ENCODE measurements at regions not wholly inside any gene's neighbourhood (a gene's known extent, or its start where the extent isn't known, plus 50 kb on each side); places are given as distances from the start of the nearest gene placed in this dataset.

DNA sequence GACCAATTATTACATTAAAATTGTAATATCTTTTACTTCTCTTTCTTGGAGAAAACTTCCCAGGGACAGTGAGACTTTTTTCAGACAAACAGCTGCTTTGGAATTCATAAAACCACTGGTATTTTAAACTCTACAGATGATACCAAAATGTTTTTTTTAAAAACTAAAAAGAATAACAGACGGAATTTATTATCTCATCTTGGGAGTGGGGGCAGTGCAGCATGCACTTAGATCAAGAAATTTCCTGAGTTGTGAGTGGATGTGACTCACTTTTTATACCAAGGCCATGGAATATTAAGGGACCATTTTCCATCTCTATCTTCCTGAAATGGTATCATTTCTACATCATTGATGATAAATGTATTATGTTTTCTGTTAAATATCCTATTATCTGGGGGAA, 422.8 kb upstream of the HNRNPA3 start:
- TF ChIP-seq CTCF (conservative IDR thresholded peaks at IDR 0.05; ENCODE audit: low read depth, low read length): no peak
- no peak for TF ChIP-seq EZH2 (IDR thresholded peaks at IDR 0.05; ENCODE audit: borderline replicate concordance, low read depth, low read length, poor library complexity, severe bottlenecking)
